Putamen (tissue), 1 donor: ENCODE measurements at regions not wholly inside any gene's neighbourhood (a gene's known extent, or its start where the extent isn't known, plus 50 kb on each side); places are given as distances from the start of the nearest gene placed in this dataset.
A peak's percentile ranks its signal among the peaks of the same experiment; 100 is the strongest.
"Not testable (repeated sequence)": the region's sequence is repeated elsewhere in the genome, so short reads cannot be mapped to it uniquely, and the experiment has no call there.

Experiments used
- DNase-seq: peaks from one replicate; pipeline ENCODE4 v3.0.0-alpha.2; 2016; ENCODE audit warnings: low spot score

DNA sequence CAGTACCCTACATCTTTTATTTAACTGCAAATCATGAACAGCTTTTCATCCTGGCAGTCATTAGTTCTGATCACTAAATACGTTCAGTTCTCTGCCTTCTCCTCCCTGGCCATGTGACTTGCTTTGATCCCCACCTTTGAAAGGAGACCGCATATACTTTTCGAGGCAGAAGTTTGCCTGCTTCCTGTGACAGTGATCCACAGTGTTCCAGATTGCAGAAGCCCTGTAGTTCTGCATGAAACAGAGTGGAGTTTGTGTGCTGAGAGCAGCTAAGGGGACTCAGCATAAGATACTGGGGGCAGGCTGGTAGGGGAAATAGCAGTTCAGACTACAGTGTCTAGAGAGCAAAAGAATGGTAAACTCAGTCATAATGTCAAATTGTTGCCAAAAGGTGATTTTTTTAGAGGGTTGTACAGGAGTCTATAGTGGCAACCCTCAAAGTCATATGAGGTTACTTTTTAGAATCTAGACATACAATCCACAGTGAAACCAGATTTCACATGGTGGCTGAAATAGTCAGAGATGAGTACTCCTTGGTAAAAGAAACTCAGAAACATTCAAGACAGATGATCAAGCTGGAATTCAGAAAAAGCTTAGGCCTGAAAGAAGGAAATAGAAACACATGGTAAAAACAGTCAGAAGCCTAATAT, 1800.4 kb upstream of the CELF4 start:
- DNase-seq, result no peak

DNA sequence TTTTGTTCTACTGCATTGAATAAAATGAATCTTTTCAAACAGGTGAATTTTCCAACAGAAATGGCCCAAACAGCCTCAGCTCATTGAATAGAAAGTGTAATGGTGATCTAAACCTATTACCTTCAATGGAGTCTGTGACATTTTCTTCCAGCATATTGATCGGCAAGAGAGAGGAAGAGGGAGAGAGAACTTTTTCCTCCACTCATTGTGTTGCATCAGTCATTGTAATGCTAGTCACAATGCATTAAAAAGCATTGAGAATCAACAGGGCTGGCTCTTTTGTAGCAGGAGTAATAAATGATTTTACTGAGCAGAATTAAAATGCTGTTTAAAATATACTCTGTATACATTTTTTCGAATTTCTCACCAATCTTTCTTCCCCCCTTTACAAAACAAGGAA, 1794.5 kb upstream of the CELF4 start:
- DNase-seq, result no peak

DNA sequence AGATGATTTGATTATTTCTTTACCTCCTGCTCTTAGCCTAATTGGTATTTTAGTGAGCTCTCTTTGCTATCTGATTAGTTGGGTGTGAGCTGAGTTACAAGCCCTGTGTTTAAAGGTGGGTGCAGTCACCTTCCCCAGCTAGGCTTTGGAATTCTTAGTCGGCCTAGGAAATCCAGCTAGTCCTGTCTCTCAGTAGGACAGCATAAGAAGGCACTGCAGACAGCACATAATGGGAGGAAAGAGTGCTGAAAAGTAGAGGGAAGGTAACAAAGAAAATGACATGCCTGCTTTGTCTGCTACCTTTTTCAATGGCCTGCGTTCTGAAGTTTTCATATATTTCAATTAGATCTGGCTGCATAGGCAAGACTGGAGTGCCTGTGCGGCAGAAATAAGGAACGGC, 1794.0 kb upstream of the CELF4 start:
- no peak for DNase-seq

DNA sequence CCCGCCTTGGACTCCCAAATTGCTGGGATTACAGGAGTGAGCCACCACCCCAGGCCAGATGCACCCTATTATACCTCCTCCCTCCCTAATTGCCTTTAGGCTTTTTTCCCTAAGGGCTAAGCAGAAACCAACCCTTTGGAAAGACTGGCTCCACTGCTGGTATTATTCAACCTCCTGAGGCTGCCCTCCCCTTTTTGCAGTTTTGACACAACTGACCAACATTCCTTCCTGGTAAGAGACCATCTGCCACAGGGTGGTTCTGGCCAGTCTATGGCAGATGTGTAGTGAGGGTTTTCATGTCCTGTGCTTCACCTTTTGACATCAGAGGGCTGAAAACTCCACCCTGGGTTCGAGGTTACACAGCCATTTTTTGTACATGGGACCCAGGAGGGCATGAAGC, 1785.3 kb upstream of the CELF4 start:
- no peak for DNase-seq

GRCh38 chr18:39349801-39350200, 1784.2 kb upstream of the CELF4 start:
- DNase-seq, result no peak

DNA sequence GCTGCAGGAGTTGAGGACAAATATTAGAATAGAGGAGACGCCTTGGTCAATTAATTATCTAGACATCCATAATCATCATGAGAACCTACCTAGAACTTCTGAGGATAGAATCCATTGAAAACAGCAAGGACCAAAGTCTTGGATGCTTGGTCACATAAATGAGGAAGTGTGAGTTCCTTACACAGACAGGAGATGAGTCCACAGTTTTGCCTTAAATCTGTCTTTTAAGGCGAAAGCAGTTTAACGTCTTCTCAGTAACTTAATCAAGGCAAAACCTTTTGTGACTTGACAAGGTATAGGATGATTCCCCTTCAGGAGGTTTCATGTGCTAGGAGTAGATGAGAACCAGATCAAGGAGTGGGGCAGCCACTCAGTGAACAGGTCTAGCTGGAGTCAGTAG, 1783.2 kb upstream of the CELF4 start:
- no peak for DNase-seq

DNA sequence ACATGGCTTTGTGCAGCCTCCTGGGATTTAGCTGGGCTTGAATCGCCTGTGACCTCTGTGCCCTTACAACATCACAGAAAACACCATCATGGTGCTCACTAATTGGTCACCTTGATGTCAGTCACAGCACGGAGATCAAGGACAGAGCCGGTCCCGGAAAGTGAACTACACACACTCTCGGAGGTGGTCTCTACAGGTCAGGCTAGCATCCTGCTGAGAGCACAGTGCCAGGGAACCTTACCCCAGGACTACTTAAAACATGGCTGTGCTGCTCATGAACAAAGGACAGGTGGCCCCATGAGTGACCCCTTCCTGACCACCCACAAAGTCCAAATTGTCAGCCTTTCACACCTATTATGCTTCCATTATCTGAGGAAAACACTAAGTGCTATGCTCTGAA, 1782.1 kb upstream of the CELF4 start:
- DNase-seq, result no peak

GRCh38 chr18:39346916-39347315, 1781.3 kb upstream of the CELF4 start:
- no peak for DNase-seq

DNA sequence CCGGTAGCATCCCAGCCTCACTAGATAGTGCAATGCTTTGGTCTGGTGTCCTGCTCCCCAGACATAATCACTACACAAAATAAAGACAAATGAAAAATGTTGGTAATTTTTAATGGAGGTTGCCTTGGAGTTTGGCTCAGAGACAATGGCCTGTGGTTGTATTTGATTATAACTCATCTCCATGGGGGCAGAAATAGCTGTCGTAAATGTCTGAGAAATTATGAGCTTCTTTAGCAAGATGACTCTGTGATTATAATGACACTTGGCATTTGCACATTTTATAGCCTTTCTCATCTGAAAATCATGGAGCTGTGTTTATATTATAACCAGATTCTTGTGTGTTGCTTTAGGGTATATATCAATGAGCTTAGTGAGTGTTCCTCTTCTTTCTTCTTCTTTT, 1779.7 kb upstream of the CELF4 start:
- DNase-seq, result no peak

GRCh38 chr18:39344487-39344886, 1778.9 kb upstream of the CELF4 start:
- no peak for DNase-seq

GRCh38 chr18:39341129-39341528, 1775.5 kb upstream of the CELF4 start:
- no peak for DNase-seq

GRCh38 chr18:39340418-39340817, 1774.8 kb upstream of the CELF4 start:
- DNase-seq, result no peak

DNA sequence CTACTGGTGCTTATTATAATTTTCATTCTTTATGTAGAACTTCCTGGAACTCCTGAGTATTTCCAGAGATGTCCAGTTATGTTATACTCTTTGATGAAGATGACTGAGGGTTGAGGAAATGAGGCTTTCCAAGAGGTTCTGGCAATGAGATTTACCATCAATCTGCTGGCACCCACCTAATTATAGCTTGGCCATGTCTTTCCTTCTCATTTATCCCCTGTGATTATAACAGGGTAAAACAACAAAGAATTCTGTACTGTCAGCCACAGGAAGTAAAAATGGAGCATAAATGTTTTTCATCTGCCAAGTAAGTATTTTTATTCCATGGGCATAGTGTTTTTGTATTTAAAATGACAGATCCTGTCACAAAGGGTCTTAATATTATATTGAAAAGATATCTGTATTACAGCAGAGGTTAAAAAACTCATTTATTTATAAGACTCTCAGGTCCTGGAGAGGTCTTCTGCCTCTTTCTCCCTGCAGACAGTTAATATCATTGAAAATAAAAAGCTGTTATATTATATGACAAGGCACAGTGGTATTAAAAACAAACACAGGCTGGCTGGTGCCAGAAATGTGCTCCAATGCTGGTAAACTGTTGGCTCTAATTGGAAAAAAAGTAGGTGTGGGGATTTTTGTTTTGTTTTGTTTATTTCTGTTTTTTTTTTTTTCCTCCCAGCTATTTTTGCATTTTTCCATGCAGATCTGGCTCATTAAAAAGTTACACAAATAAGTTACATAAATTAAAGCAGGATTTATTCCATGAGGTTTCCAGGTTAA, 1764.1 kb upstream of the CELF4 start:
- no peak for DNase-seq

DNA sequence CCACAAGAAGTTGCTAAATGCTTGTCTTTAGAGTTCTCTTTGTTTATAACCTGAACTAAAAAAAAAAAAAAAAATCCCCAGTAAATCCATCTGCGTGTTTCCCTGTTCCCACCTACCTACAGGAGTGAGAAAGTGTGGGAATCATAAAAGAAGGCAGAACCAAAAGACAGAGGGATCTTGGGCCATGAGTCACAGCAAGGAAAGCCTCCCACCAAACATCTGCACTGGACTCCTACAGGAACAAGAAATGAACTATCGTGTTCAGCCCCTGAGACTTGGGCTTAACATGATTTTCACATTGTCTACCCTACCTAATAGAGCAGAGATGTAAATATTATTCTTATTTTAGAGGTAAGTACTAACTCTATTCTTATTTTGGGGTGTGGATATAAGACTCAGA, 1761.2 kb upstream of the CELF4 start:
- no peak for DNase-seq

- no peak for DNase-seq
These were observed 1760.4 kb upstream of the CELF4 start for GRCh38 chr18:39325973-39326372.

DNA sequence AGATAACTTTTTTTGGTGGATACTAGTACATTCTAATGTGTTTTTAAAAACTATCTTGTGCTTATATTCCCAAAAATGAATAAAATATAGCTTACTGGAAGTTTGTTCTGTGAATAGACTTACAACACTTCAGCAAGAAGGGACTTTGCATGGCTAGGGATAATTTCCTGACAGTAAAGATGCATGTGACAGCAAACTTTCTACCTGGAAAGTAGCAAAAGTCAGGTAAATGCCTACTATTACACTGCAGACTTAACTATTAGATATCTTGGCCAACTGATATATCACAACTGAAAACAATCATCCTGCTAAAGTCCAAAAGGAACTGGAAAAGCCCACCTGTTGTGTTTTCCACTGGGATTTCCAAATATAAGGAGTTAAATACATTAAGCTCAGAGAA, 1753.5 kb upstream of the CELF4 start:
- DNase-seq, result no peak

GRCh38 chr18:39318462-39318861, 1752.9 kb upstream of the CELF4 start:
- no peak for DNase-seq

DNA sequence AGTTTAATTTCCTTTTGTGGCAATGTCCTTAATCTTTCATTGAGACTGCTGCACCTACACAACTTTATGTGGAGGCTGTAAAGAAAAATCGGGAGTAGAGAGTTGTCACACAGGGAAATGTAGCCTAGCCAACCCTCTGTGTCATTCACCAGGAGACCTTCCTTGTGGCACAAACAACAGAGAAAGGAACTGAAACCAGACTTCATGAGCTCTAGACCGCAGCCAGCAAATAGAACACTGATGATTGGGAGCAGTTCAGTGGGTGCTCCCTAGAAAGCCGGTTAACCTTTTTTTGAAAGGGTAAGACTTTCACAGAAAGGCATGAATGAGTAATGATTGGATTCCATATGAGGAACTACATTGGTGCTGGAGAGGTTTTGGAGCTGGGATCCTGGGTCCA, 1752.4 kb upstream of the CELF4 start:
- peak; percentile 22 for DNase-seq

- DNase-seq, result no peak
These were observed 1749.0 kb upstream of the CELF4 start for GRCh38 chr18:39314595-39314994.

DNA sequence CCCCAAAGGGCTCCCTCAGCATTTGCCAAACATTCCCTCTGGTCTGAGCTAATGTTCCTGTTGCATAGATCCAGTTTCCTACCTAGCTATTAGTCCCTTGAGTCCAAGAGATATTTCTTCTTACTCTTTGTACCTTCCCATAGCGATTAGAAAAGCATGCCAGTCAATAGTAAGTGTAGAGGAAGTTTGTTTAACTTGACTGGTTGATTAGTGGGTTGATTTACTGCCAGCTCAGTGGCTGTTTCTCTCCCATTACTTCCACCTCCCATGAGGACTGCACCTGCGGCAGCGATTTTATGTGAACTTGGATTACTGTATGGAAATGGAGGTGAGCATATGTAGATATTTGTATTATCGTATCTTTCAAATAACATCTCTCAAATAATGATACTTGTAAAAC, 1748.4 kb upstream of the CELF4 start:
- DNase-seq, result no peak

DNA sequence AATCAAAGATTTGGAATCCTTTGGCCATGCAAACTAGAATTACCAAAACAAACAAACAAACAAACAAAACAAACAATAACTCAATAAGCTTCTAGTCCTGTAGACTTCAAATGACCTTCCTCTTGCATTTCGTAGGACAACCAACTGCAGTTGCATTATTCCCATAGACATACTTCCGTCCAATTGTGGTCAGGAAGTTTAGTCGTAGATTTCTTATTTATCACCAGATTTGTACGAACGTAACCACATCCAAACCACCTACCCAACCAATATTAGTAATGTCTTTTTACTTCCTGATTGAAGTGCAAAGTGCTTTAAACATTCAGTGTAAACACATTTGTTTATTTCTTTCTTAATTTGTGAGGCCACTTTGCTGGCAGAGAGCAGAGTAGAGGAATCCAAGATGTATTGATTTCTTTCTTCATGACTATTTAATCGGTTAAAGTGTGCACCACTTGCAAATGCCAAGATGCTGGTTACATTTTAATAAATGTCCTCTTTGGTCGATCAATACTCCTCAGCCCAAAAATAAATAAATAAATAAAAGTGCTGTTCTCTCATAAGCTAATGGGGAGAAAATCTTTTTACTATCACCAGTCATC, 1745.6 kb upstream of the CELF4 start:
- no peak for DNase-seq

DNA sequence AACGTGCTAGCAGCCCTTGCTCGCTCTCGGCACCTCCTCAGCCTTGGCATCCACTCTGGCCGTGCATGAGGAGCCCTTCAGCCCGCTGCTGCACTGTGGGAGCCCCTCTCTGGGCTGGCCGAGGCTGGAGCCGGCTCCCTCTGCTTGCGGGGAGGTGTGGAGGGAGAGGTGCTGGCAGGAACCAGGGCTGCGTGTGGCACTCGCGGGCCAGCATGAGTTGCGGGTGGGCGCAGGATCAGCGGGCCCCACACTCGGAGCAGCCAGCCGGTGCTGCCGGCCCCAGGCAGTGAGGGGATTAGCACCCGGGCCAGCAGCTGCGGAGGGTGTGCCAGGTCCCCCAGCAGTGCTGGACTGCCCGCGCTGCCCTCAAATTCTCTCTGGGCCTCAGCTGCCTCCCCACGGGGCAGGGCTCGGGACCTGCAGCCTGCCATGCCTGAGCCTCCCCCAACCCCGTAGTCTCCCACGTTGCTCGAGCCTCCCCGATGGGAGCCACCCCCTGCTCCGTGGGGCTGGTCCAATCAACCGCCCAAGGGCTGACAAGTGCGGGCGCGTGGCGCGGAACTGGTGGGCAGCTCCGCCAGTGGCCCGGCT, 1743.4 kb upstream of the CELF4 start:
- not testable (repeated sequence) for DNase-seq

DNA sequence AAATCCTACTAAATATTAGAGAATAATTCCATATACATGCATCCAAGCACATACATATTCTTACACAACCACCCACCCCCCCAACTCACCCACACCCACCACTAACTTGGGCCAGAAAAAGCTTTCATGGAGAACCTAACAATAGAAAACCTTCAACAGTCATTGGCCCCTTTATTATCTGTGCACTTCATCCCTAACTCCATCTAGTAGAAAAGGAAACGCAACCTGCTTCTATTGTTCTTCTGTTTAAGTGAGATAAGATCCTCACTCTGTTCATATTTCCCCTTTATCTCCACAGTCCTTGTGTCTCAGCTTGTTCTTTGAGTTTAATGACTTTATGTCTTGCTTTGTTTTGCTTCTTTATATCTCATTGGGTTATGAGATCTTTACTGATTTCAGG, 1740.2 kb upstream of the CELF4 start:
- no peak for DNase-seq
